HG02588 (cell line): ENCODE measurements at regions not wholly inside any gene's neighbourhood (a gene's known extent, or its start where the extent isn't known, plus 50 kb on each side); places are given as distances from the start of the nearest gene placed in this dataset.

Experiments used
- ATAC-seq: cut with Tn5 transposase; IDR thresholded peaks from one replicate; pipeline ENCODE4 v1.9.1; 2021; ENCODE audit warnings: mild to moderate bottlenecking, moderate library complexity; ENCODE audit not compliant: unreplicated experiment

DNA sequence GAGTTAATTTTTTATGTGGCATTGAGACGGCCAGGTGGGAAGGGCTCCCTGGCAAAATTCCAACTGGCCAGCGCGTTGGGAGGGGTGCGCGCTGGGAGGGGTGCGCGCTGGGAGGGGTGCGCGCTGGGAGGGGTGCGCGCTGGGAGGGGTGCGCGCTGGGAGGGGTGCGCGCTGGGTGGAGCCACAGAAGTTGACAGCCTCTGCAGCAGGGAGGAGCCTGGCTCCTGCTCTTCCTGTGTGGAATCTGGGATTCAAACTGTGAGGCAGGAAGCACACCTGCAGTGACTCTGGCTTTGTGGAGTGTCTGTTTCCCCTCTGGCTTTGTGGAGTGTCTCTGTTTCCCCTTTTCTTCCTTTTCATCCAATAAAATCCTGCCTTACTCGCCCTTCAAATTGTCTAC, 147.9 kb upstream of the CBLN2 start:
- no peak for ATAC-seq

GRCh38 chr18:72687736-72688135, 143.6 kb upstream of the CBLN2 start:
- ATAC-seq, result no peak

DNA sequence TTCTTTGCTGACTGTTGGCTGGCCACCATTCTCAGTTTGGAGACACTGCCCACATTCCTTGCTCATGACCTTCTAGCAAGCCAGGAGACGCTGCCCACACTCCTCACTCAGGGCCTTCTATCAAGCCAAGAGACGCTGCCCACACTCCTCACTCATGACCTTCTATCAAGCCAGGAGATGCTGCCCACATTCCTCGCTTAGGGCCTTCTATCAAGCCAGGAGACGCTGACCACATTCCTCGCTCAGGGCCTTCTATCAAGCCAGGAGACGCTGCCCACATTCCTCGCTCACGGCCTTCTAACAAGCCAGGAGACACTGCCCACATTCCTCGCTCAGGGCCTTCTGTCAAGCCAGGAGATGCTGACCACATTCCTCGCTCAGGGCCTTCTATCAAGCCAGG, 131.3 kb upstream of the CBLN2 start:
- no peak for ATAC-seq

DNA sequence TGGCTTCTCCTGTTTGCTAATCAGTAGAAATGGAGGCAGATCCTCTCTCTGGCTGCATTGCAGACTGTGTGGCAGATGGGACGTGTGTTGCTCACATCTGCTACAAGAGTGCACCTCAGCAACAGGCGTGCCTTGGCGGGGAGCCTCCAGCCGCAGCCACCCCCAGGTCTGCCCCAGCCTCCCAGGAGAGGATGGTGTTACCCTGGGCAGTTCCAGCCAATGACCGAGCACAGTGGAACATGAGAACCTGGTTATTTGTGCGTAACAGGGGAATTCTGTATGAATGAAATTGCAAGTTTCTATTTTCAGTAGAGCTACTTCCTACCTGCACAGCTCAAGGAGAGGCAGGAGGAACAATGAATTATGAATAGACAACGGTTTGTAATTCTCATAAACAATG, 130.6 kb upstream of the CBLN2 start:
- ATAC-seq, result peak; percentile 91

DNA sequence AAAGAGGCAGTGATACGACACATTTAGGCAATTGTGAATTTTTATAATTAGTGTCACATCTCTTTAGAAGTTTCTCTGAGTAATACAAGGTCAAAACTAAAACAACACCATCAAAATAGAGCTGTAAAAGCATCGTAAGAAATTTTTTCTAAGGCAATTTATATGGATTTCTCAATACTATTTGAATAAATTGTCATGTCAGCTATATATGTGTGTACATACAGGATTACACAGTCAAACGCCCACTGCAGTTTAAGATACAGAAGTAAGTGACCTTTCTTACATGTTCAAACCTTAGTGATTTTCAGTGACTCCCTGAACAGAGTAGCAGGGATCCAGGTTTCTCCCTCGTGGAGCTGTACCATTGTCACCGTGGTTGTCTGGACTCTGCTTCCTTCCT, 129.1 kb upstream of the CBLN2 start:
- no peak for ATAC-seq

DNA sequence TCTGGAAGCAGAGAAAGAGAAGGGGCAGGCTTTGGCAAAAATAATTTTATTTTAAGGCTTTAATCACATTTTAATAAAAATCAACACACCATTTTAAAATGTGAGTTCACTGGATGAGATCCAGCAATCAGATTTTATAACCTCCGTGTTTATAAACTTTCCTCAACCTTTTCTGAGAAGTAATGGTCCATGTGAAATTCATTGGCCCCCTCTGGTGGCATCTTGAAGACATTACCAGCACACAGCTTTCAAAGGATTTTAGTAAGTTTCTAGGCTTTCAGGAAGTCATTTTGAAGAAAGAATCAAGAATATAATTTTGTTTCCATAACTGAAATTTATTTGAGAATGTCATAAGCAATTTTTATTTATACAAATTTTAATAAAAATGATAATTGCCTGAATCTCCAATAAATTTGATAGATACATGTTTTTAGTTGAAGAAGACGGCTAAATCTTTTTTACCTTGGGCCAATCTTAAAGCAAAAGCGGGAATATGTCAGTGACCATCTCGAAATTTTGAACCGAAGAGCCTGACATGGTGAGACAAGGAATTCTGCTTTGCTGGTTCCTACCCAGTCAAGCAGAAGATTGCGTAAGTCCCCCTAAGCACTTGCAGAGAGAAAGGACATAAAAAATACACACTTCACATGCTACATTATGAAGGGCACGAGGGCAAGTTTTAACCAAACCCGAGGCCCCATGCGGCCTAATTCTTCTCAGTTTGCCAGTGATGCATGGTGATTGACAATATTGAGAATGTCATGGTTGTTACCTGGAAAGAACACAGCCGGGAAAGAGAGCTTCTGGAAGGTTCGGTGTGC, 128.4 kb upstream of the CBLN2 start:
- peak; percentile 46 for ATAC-seq

- no peak for ATAC-seq
Observed at GRCh38 chr18:72667932-72668331, 123.8 kb upstream of the CBLN2 start.

DNA sequence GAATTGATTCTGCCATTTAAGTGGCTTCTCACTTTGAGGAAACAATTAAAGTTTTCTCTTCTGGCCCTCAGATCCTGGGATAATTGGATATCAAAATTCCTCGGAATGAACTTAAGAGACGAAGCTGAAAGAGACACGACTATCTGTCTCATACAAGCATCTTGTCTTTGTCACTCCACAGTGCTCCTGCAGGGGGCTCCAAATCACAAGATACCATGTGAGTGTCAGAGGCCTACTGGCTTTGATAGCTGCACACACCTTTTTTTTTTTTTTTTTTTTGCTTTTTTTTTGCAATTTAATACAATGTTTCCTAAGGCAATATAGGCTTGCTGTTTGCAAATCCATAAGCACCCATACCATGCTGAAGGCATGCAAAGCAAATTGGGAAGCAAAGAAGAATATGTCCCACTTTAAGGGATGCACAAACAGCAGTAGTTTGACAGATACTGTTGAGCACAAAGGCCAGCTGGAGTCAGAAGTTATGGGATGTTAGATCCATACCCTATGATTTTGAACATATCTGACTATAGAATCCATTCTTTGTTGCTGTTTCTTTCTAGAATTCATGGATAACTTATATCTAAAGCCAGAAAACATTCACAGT, 109.0 kb upstream of the CBLN2 start:
- peak; percentile 90 for ATAC-seq

GRCh38 chr18:72651033-72651432, 106.9 kb upstream of the CBLN2 start:
- ATAC-seq, result no peak

GRCh38 chr18:72648481-72648960, 104.4 kb upstream of the CBLN2 start:
- ATAC-seq, result no peak

GRCh38 chr18:72648079-72648478, 103.9 kb upstream of the CBLN2 start:
- ATAC-seq, result no peak

- no peak for ATAC-seq
Observed at GRCh38 chr18:72640557-72640956, 96.4 kb upstream of the CBLN2 start.

DNA sequence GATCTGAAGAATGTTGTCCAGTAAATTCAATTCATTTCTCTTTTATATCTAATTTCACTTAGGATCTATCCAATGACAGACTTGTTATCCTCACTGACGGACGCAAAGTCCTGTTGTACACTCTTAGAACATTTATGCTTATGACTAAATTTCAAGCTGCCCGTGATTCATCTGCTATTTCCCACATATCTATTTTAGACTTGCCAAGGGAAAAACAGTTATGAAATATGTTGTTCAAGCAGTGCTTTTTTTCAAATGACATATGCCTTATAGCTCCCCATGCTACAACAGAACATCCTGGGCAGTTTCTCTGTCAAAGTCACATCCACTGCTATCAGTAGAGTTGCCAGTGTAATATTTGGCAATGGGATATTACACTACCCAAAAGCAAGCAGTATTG, 94.2 kb upstream of the CBLN2 start:
- ATAC-seq, result no peak

DNA sequence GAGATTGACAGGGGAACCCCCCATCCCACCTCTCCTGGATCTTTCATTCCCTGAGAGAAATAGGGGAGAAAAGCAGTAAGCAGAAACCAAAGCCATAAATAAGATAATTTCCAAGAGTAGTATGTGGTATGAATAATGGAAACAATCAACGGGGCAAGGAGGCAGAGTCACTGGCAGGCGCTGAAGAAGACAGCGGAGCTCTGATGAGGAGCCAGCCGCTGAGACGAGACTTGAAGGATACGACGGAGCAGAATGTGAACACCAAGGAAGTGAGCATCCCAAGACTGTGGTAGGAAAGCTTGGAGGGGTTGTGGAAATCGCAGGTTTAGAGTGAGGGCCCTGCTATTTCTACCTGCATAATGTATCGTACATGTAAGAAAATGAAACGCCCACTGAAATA, 93.6 kb upstream of the CBLN2 start:
- no peak for ATAC-seq

GRCh38 chr18:72637299-72637698, 93.2 kb upstream of the CBLN2 start:
- no peak for ATAC-seq

GRCh38 chr18:72636611-72637010, 92.5 kb upstream of the CBLN2 start:
- ATAC-seq, result no peak

DNA sequence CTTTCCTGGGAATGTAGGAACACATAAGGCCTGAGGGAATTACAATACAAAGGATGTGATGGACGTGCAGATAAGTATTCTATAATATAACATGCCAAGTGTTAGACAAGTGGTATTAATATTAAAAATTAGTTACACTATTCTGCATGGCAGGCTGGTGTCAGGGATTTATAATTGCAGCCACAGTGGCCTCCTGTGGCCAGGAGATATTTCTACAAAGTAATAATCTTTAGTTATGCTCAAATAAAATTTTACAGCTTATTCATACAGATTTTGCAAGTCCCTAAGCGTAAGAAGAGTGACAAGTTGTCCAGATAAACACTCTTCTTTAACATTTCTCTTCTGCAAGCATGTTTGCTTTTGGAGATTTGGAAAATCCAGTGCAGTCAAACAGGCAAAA, 90.4 kb upstream of the CBLN2 start:
- no peak for ATAC-seq

DNA sequence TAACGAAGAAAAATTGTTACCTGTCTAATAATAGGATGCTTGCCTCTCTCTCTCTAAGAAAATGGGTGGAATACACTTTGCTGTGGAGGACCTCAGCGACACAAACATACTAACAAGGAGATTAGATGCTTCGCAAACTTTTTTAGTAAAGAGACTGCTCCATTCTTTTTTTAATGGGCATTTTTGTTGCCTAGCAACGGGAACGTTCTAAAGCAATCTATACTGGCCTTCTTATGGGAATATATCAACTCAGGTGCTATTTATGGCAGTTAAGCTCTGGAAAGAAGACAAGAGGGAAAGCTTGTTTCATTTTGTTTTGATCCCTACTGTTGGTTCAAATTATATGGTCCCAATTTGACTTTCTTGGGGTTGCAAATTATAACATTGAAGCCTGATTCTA, 86.8 kb upstream of the CBLN2 start:
- ATAC-seq, result no peak

GRCh38 chr18:72623444-72623843, 79.3 kb upstream of the CBLN2 start:
- no peak for ATAC-seq

DNA sequence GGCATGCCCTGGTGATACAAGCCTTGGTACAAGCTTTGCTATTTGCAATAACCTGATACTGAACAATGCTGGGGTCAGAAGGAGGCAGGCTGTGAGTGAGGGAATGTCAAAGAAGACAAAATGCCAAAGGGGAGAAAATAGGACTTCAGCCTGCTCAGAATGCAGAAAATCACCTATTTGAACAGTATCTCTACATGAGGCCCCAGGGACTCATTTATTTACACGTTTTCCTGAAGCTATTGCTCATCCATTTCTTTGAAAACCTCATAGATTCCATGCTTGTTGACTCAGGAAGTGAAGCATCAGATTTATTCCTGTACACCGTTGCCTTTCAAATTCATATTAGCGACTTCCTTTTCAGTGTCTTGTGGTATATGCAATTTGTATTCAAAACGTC, 69.4 kb upstream of the CBLN2 start:
- no peak for ATAC-seq

DNA sequence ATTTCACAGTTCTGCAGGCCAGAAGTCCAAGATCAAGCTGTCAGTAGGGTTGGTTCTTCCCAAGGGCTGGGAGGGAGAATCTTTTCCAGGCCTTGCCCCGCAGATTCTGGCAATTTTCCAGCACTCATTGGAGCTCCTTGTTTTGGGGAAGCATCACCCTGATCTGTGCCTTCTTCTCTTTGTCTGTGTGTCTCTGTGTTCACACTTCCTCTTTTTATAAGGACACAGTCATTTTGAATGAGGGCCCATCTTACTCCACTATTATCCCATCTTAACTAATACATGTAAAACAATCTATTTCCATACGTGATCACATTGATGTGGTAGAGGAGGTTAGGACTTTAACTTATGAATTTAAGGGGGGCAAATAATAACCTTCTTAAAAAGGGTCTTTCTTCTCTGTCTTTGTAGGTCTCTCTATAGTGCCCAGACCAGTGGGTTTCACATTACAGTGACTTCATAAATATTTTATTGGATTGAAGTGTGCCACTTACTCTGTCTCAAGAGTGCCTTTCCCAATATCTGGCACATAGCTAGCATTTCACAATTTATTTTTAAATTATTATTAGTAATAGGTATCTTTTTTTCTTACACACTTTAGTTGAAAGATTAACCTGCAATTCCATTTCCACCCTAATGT, 68.9 kb upstream of the CBLN2 start:
- ATAC-seq, result peak; percentile 49

DNA sequence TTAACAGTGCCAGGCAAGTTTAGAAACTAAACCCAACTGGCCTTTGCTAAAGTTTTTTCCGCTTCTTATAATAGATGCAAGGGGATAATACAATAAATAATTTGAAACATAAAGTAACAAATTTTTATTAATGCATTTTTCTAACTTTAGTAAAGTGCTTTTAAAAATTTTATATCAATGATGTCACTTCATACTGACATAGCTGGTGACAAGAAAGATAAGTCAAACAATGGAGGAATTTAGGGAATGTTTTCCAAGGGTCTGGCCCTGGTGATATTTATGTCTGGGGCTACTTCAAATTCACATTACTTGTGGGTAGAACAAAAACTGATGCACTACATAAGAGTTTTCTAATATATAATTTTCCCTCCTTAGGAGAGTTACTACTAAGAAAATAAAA, 61.2 kb upstream of the CBLN2 start:
- ATAC-seq, result no peak
